ENCODE measurements at regions not wholly inside any gene's neighbourhood (a gene's known extent, or its start where the extent isn't known, plus 50 kb on each side); places are given as distances from the start of the nearest gene placed in this dataset.
A peak's percentile ranks its signal among the peaks of the same experiment; 100 is the strongest.

DNA sequence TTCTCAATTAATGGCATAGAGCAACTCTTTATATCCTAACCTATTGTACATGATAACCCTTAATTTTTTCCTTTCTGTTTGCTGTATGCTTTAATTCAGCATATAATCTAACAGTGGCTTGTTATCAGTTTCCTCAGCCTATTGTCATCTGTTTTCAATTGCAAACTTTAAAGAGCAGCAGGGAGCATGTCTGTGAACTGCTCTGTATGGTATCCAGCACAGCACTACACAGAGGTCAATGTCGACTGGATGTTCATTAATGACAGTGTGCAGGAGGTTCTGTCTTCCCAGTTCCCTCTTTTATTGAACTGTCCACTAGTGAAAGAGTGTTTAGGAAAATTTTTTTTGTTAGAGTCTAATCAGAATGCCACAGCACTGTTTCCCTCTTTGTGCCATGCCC is 609.1 kb downstream of the SOX5 start:
- no peak overlapping the region for H2BK5ac ChIP-seq (ENCODE audit: low read depth, low read length, poor library complexity, severe bottlenecking)
- WGBS, result 50% methylated on average over 1 of the region's 1 CpG
- H4K91ac ChIP-seq (ENCODE audit: low read length), result no peak overlapping the region
- no peaks in the 10 kb centered on the region for H3K9me3 ChIP-seq (ENCODE audit: control insufficient read depth, low read length)
- no peak for DNase-seq
- H4K8ac ChIP-seq (ENCODE audit: low read length), result no peak overlapping the region
- no peak overlapping the region for H3K14ac ChIP-seq (ENCODE audit: low read length in 2 of 2)
- H3K4me1 ChIP-seq (ENCODE audit: control insufficient read depth, insufficient read depth, low read depth, low read length), result no peaks in the 10 kb centered on the region
- H2AFZ ChIP-seq (ENCODE audit: low read depth, low read length), result no peak overlapping the region
- no peak overlapping the region for H3K4me3 ChIP-seq (ENCODE audit: insufficient read depth in 1 of 2, low read depth in 1 of 2, low read length in 2 of 2)
- no peak overlapping the region for H2BK15ac ChIP-seq (ENCODE audit: low read depth, poor library complexity, severe bottlenecking)
- H3K18ac ChIP-seq (ENCODE audit: low read depth in 1 of 2, low read length in 2 of 2), result no peak overlapping the region
- H3K36me3 ChIP-seq (ENCODE audit: control insufficient read depth in 1 of 2, insufficient read depth in 2 of 2, low read depth in 1 of 2, low read length in 2 of 2), result no peaks in the 10 kb centered on the region
- no peak overlapping the region for H2BK12ac ChIP-seq (ENCODE audit: low read length in 2 of 2)
- H2AK5ac ChIP-seq (ENCODE audit: low read length, severe bottlenecking), result no peak overlapping the region
- no peak overlapping the region for H3K23ac ChIP-seq (ENCODE audit: low read length in 2 of 2)
- H2BK120ac ChIP-seq (ENCODE audit: low read depth, low read length), result no peak overlapping the region
- H3K79me1 ChIP-seq (replicated peaks; ENCODE audit: low read length, poor library complexity, severe bottlenecking), result no peaks in the 10 kb centered on the region
- H3K4ac ChIP-seq (ENCODE audit: low read depth in 1 of 2, low read length in 2 of 2), result no peak overlapping the region
- no peak overlapping the region for H3K9ac ChIP-seq (ENCODE audit: low read length)
- no peak overlapping the region for H3K4me2 ChIP-seq (ENCODE audit: low read length, poor library complexity, severe bottlenecking)
- H3K27ac ChIP-seq (ENCODE audit: low read length, poor library complexity, severe bottlenecking), result no peak overlapping the region
- no peaks in the 10 kb centered on the region for H3K27me3 ChIP-seq (ENCODE audit: control insufficient read depth in 1 of 2, insufficient read depth in 1 of 2, low read length in 2 of 2)

DNA sequence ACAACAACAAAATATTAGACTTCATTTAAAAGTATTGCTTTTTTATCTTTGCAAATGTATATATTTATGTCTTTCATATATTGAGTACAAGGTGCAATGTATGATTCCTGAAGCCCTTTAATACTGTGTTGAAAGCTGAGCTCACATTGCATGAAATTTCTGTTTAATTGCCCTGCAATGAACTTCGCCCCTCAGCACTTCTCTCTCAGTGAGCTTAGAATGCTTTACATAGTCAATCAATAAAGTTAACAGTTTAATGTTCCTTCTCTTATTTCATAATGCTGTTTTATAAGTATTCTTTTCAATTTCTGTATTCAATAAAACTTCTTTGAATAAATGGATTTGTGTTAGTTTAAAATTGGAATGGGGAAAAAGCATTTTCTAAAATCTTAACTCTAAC is 607.1 kb downstream of the SOX5 start:
- H3K4ac ChIP-seq (ENCODE audit: low read depth in 1 of 2, low read length in 2 of 2), result no peak overlapping the region
- H3K4me2 ChIP-seq (ENCODE audit: low read length, poor library complexity, severe bottlenecking), result no peak overlapping the region
- H3K18ac ChIP-seq (ENCODE audit: low read depth in 1 of 2, low read length in 2 of 2), result no peak overlapping the region
- no peak overlapping the region for H2AK5ac ChIP-seq (ENCODE audit: low read length, severe bottlenecking)
- no peaks in the 10 kb centered on the region for H3K79me1 ChIP-seq (replicated peaks; ENCODE audit: low read length, poor library complexity, severe bottlenecking)
- H2BK12ac ChIP-seq (ENCODE audit: low read length in 2 of 2), result no peak overlapping the region
- H3K9me3 ChIP-seq (ENCODE audit: control insufficient read depth, low read length), result no peaks in the 10 kb centered on the region
- no CpG with 5 or more reads among the region's 1 CpG for WGBS
- H3K4me1 ChIP-seq (ENCODE audit: control insufficient read depth, insufficient read depth, low read depth, low read length), result no peaks in the 10 kb centered on the region
- no peak overlapping the region for H3K23ac ChIP-seq (ENCODE audit: low read length in 2 of 2)
- H2BK5ac ChIP-seq (ENCODE audit: low read depth, low read length, poor library complexity, severe bottlenecking), result no peak overlapping the region
- no peak overlapping the region for H3K4me3 ChIP-seq (ENCODE audit: insufficient read depth in 1 of 2, low read depth in 1 of 2, low read length in 2 of 2)
- no peak overlapping the region for H3K14ac ChIP-seq (ENCODE audit: low read length in 2 of 2)
- H4K8ac ChIP-seq (ENCODE audit: low read length), result no peak overlapping the region
- DNase-seq, result no peak
- no peak overlapping the region for H4K91ac ChIP-seq (ENCODE audit: low read length)
- H3K27me3 ChIP-seq (ENCODE audit: control insufficient read depth in 1 of 2, insufficient read depth in 1 of 2, low read length in 2 of 2), result no peaks in the 10 kb centered on the region
- no peak overlapping the region for H2BK15ac ChIP-seq (ENCODE audit: low read depth, poor library complexity, severe bottlenecking)
- no peak overlapping the region for H3K9ac ChIP-seq (ENCODE audit: low read length)
- H3K27ac ChIP-seq (ENCODE audit: low read length, poor library complexity, severe bottlenecking), result no peak overlapping the region
- no peaks in the 10 kb centered on the region for H3K36me3 ChIP-seq (ENCODE audit: control insufficient read depth in 1 of 2, insufficient read depth in 2 of 2, low read depth in 1 of 2, low read length in 2 of 2)
- H2BK120ac ChIP-seq (ENCODE audit: low read depth, low read length), result no peak overlapping the region
- no peak overlapping the region for H2AFZ ChIP-seq (ENCODE audit: low read depth, low read length)

DNA sequence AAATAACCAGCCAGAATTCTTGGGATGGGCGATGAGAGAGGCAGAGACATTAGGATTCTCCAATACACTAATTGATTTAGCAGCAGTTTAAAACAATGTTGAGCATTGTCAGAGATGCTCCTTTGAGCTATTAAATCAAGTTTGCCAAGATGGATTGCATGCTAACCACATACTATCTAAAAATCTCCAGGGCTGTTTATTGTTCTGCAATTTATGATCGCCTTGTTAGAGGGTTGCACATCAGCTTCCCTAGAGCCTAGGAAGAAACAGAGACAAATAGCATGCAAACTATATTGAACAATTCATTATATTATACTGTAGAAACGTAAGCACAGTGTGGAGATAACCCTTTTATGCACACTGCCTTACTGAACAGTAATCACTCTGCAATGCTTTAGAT is 599.9 kb downstream of the SOX5 start:
- H3K4me3 ChIP-seq (ENCODE audit: insufficient read depth in 1 of 2, low read depth in 1 of 2, low read length in 2 of 2), result no peak overlapping the region
- H2BK15ac ChIP-seq (ENCODE audit: low read depth, poor library complexity, severe bottlenecking), result no peak overlapping the region
- no peaks in the 10 kb centered on the region for H3K27me3 ChIP-seq (ENCODE audit: control insufficient read depth in 1 of 2, insufficient read depth in 1 of 2, low read length in 2 of 2)
- no peaks in the 10 kb centered on the region for H3K4me1 ChIP-seq (ENCODE audit: control insufficient read depth, insufficient read depth, low read depth, low read length)
- H3K27ac ChIP-seq (ENCODE audit: low read length, poor library complexity, severe bottlenecking), result no peak overlapping the region
- no CpG with 5 or more reads among the region's 3 CpGs for WGBS
- H3K36me3 ChIP-seq (ENCODE audit: control insufficient read depth in 1 of 2, insufficient read depth in 2 of 2, low read depth in 1 of 2, low read length in 2 of 2), result no peaks in the 10 kb centered on the region
- H2BK120ac ChIP-seq (ENCODE audit: low read depth, low read length), result no peak overlapping the region
- no peak overlapping the region for H4K8ac ChIP-seq (ENCODE audit: low read length)
- no peak overlapping the region for H2BK5ac ChIP-seq (ENCODE audit: low read depth, low read length, poor library complexity, severe bottlenecking)
- no peak overlapping the region for H3K4me2 ChIP-seq (ENCODE audit: low read length, poor library complexity, severe bottlenecking)
- no peak overlapping the region for H2AK5ac ChIP-seq (ENCODE audit: low read length, severe bottlenecking)
- no peak overlapping the region for H2BK12ac ChIP-seq (ENCODE audit: low read length in 2 of 2)
- H3K18ac ChIP-seq (ENCODE audit: low read depth in 1 of 2, low read length in 2 of 2), result no peak overlapping the region
- H3K4ac ChIP-seq (ENCODE audit: low read depth in 1 of 2, low read length in 2 of 2), result no peak overlapping the region
- H3K23ac ChIP-seq (ENCODE audit: low read length in 2 of 2), result no peak overlapping the region
- no peaks in the 10 kb centered on the region for H3K79me1 ChIP-seq (replicated peaks; ENCODE audit: low read length, poor library complexity, severe bottlenecking)
- DNase-seq, result peak; percentile 1
- H3K14ac ChIP-seq (ENCODE audit: low read length in 2 of 2), result no peak overlapping the region
- H3K9me3 ChIP-seq (ENCODE audit: control insufficient read depth, low read length), result no peaks in the 10 kb centered on the region
- no peak overlapping the region for H2AFZ ChIP-seq (ENCODE audit: low read depth, low read length)
- no peak overlapping the region for H4K91ac ChIP-seq (ENCODE audit: low read length)
- H3K9ac ChIP-seq (ENCODE audit: low read length), result no peak overlapping the region

DNA sequence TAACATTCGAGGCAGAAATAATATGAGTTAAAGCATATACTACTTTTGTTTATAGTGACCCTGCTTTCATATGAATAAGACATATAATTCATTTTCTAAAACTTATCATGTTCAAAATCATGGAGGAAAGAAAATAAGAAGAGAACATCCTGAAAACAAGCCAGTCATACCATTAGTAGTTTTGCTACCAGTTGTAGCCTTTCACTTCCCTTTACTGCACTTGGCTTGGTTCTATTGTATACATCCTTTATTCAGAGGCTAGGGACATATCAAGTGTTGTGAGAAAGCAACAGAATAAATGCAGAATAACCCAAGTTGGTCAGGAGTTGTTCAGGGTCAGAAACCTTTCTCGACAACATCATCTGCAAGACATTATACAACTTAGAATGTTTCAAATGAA is 598.7 kb downstream of the SOX5 start:
- no peak overlapping the region for H3K4me2 ChIP-seq (ENCODE audit: low read length, poor library complexity, severe bottlenecking)
- no peaks in the 10 kb centered on the region for H3K36me3 ChIP-seq (ENCODE audit: control insufficient read depth in 1 of 2, insufficient read depth in 2 of 2, low read depth in 1 of 2, low read length in 2 of 2)
- H3K9ac ChIP-seq (ENCODE audit: low read length), result no peak overlapping the region
- no peak overlapping the region for H3K14ac ChIP-seq (ENCODE audit: low read length in 2 of 2)
- H3K4me3 ChIP-seq (ENCODE audit: insufficient read depth in 1 of 2, low read depth in 1 of 2, low read length in 2 of 2), result no peak overlapping the region
- H2BK5ac ChIP-seq (ENCODE audit: low read depth, low read length, poor library complexity, severe bottlenecking), result no peak overlapping the region
- H2BK15ac ChIP-seq (ENCODE audit: low read depth, poor library complexity, severe bottlenecking), result no peak overlapping the region
- H4K91ac ChIP-seq (ENCODE audit: low read length), result no peak overlapping the region
- H3K27me3 ChIP-seq (ENCODE audit: control insufficient read depth in 1 of 2, insufficient read depth in 1 of 2, low read length in 2 of 2), result no peaks in the 10 kb centered on the region
- no CpG with 5 or more reads among the region's 2 CpGs for WGBS
- H3K4me1 ChIP-seq (ENCODE audit: control insufficient read depth, insufficient read depth, low read depth, low read length), result no peaks in the 10 kb centered on the region
- no peak overlapping the region for H2BK120ac ChIP-seq (ENCODE audit: low read depth, low read length)
- H2BK12ac ChIP-seq (ENCODE audit: low read length in 2 of 2), result no peak overlapping the region
- no peak overlapping the region for H2AK5ac ChIP-seq (ENCODE audit: low read length, severe bottlenecking)
- no peak for DNase-seq
- no peak overlapping the region for H2AFZ ChIP-seq (ENCODE audit: low read depth, low read length)
- no peak overlapping the region for H4K8ac ChIP-seq (ENCODE audit: low read length)
- no peak overlapping the region for H3K4ac ChIP-seq (ENCODE audit: low read depth in 1 of 2, low read length in 2 of 2)
- H3K18ac ChIP-seq (ENCODE audit: low read depth in 1 of 2, low read length in 2 of 2), result no peak overlapping the region
- no peaks in the 10 kb centered on the region for H3K79me1 ChIP-seq (replicated peaks; ENCODE audit: low read length, poor library complexity, severe bottlenecking)
- H3K23ac ChIP-seq (ENCODE audit: low read length in 2 of 2), result no peak overlapping the region
- no peaks in the 10 kb centered on the region for H3K9me3 ChIP-seq (ENCODE audit: control insufficient read depth, low read length)
- no peak overlapping the region for H3K27ac ChIP-seq (ENCODE audit: low read length, poor library complexity, severe bottlenecking)

All from mesenchymal stem cell (in vitro differentiated cells and primary cell).